ENCODE measurements at regions not wholly inside any gene's neighbourhood (a gene's known extent, or its start where the extent isn't known, plus 50 kb on each side); places are given as distances from the start of the nearest gene placed in this dataset.

- POLR2A ChIA-PET, result no interaction called here
- DNase-seq (ENCODE audit: extremely low spot score), result no peak
- CTCF ChIA-PET, result interaction anchor here (0.9 kb wide), 1 partner anchor 13 kb away, joined by 3 read pairs; no protein-coding TSS in a partner anchor
- TF ChIP-seq CTCF (IDR thresholded peaks at IDR 0.05; ENCODE audit: control extremely low read depth, extremely low read depth, low read depth, missing control alignments), result no peak
Measured at GRCh38 chr3:19093084-19093483, 55.2 kb upstream of the KCNH8 start.

- ChIA-PET POLR2A (no interaction called here), CTCF (no interaction called here)
- TF ChIP-seq CTCF (IDR thresholded peaks at IDR 0.05; ENCODE audit: control extremely low read depth, extremely low read depth, low read depth, missing control alignments), result no peak
- DNase-seq (ENCODE audit: extremely low spot score), result no peak
Measured at GRCh38 chr3:19077388-19077787, 70.9 kb upstream of the KCNH8 start.

GRCh38 chr3:19075037-19075436 is 73.3 kb upstream of the KCNH8 start:
- DNase-seq (ENCODE audit: extremely low spot score), result no peak
- ChIA-PET CTCF (no interaction called here), POLR2A (no interaction called here)
- no peak for TF ChIP-seq CTCF (IDR thresholded peaks at IDR 0.05; ENCODE audit: control extremely low read depth, extremely low read depth, low read depth, missing control alignments)

GRCh38 chr3:19074257-19074900 is 73.9 kb upstream of the KCNH8 start:
- no peak for DNase-seq (ENCODE audit: extremely low spot score)
- ChIA-PET POLR2A (no interaction called here), CTCF (interaction anchor here (2.4 kb wide), 1 partner anchor 11 kb away, joined by 5 read pairs; no protein-coding TSS in a partner anchor)
- TF ChIP-seq CTCF (IDR thresholded peaks at IDR 0.05; ENCODE audit: control extremely low read depth, extremely low read depth, low read depth, missing control alignments), result no peak

- TF ChIP-seq CTCF (IDR thresholded peaks at IDR 0.05; ENCODE audit: control extremely low read depth, extremely low read depth, low read depth, missing control alignments), result no peak
- DNase-seq (ENCODE audit: extremely low spot score), result no peak
- ChIA-PET CTCF (interaction anchor here (2.4 kb wide), 1 partner anchor 10 kb away, joined by 5 read pairs; no protein-coding TSS in a partner anchor), POLR2A (no interaction called here)
Measured at GRCh38 chr3:19073341-19074105, 74.8 kb upstream of the KCNH8 start.

GRCh38 chr3:19070325-19070724 is 78.0 kb upstream of the KCNH8 start:
- ChIA-PET CTCF (interaction anchor here (1.1 kb wide), 1 partner anchor 11 kb away, joined by 3 read pairs; no protein-coding TSS in a partner anchor), POLR2A (no interaction called here)
- no peak for DNase-seq (ENCODE audit: extremely low spot score)
- TF ChIP-seq CTCF (IDR thresholded peaks at IDR 0.05; ENCODE audit: control extremely low read depth, extremely low read depth, low read depth, missing control alignments), result no peak

All from GM10248 (cell line).